Body of pancreas (tissue), 4 donors: ENCODE measurements at regions not wholly inside any gene's neighbourhood (a gene's known extent, or its start where the extent isn't known, plus 50 kb on each side); places are given as distances from the start of the nearest gene placed in this dataset.

ENCODE experiments used
- POLR2A ChIP-seq, 3 donors: fragments of 450-650 bp; IDR thresholded peaks; one replicate each; pipeline ENCODE4 v1.6.1; 2016; ENCODE audit warnings: antibody characterized with exemption in 3 of 3, mild to moderate bottlenecking in 2 of 3
- TF ChIP-seq, protein P1 (sequence below), 7 experiments: fragments of 450-650 bp in 4 of 7; fragments of 200-600 bp in 3 of 7; sonication (generic) in 3 of 7; IDR thresholded peaks; one replicate each; pipeline ENCODE4 v1.5.1; 2016 to 2019; ENCODE audit warnings: antibody characterized with exemption in 7 of 7

DNA sequence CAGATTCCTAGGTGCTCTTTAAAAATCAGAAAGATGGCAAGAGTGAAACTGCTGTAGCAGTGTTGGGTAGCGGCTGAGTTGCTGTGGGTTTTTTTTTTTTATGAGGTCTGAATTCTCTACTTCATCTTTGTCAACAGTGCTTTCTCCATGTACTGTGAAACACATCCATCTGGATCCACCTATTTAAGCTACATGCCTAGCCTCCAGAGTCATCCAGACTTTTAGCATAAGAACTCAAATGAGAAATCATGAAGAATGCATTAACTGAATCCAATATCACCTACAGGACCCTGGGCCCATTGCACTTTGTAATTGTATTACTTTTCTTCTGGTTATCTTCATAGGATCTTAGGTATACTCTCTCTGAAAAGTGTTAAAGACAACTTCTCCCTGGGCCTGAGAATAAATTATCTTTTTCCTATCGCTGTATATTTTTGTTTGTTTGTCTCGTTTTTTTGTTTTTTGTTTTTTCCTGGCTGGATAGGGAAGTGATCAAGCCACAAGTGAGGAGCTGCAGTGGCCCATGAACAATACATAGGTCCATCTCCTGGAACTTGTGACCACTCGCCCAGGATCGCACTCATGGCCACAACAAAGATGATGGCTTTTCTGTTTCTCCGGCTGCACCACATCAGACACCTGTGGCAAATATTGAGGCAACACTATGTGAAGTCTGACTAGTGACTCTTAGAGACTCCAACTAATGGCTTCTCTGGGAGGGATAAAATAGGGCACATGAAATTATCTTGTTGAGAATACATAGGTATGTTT lies 609.9 kb upstream of the AGTR1 start:
- TF ChIP-seq, protein P1, sequence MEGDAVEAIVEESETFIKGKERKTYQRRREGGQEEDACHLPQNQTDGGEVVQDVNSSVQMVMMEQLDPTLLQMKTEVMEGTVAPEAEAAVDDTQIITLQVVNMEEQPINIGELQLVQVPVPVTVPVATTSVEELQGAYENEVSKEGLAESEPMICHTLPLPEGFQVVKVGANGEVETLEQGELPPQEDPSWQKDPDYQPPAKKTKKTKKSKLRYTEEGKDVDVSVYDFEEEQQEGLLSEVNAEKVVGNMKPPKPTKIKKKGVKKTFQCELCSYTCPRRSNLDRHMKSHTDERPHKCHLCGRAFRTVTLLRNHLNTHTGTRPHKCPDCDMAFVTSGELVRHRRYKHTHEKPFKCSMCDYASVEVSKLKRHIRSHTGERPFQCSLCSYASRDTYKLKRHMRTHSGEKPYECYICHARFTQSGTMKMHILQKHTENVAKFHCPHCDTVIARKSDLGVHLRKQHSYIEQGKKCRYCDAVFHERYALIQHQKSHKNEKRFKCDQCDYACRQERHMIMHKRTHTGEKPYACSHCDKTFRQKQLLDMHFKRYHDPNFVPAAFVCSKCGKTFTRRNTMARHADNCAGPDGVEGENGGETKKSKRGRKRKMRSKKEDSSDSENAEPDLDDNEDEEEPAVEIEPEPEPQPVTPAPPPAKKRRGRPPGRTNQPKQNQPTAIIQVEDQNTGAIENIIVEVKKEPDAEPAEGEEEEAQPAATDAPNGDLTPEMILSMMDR (IDR thresholded peaks at IDR 0.05), result no peak
- TF ChIP-seq POLR2A (IDR thresholded peaks at IDR 0.05), result no peak
